ENCODE measurements at regions not wholly inside any gene's neighbourhood (a gene's known extent, or its start where the extent isn't known, plus 50 kb on each side); places are given as distances from the start of the nearest gene placed in this dataset.

- intact Hi-C loops (cut with DNase I): no loop called here
- Histone ChIP-seq H3K9me3 (replicated peaks in 1 of 3) (no peaks in the 10 kb centered on the region), H3K27me3 (no peaks in the 10 kb centered on the region), H3K27ac (no peak overlapping the region), H3K4me3 (no peak overlapping the region), H3K4me1 (replicated peaks in 1 of 2) (peaks cover 8 to 17% of the 10 kb centered on the region in 2 donors), H3K36me3 (replicated peaks in 1 of 2) (no peaks in the 10 kb centered on the region)
- TF ChIP-seq CTCF (IDR thresholded peaks at IDR 0.05) (no peak), POLR2A (IDR thresholded peaks at IDR 0.05) (no peak)
- DNase-seq: no peak
- 71 to 87% (median 84%) methylated on average over 3 to 4 of the region's 4 CpGs for WGBS, 4 donors
Observed at GRCh38 chr10:118914629-118915028, 114.9 kb upstream of the NANOS1 start.

GRCh38 chr10:118915161-118915560 lies 114.4 kb upstream of the NANOS1 start:
- WGBS, 4 donors: 78 to 83% (median 80%) methylated on average over 8 of the region's 8 CpGs
- H3K27me3 ChIP-seq: no peaks in the 10 kb centered on the region
- intact Hi-C loops (cut with DNase I): no loop called here
- DNase-seq: no peak
- H3K27ac ChIP-seq: no peak overlapping the region
- peaks cover 8 to 17% of the 10 kb centered on the region in 2 donors for H3K4me1 ChIP-seq (replicated peaks in 1 of 2)
- no peak for TF ChIP-seq CTCF (IDR thresholded peaks at IDR 0.05)
- TF ChIP-seq POLR2A (IDR thresholded peaks at IDR 0.05): no peak
- no peaks in the 10 kb centered on the region for H3K36me3 ChIP-seq (replicated peaks in 1 of 2)
- no peaks in the 10 kb centered on the region for H3K9me3 ChIP-seq (replicated peaks in 1 of 3)
- H3K4me3 ChIP-seq: no peak overlapping the region

GRCh38 chr10:118916777-118917176 lies 112.7 kb upstream of the NANOS1 start:
- intact Hi-C loops (cut with DNase I): no loop called here
- WGBS, 4 donors: 94 to 97% (median 95%) methylated on average over 6 of the region's 6 CpGs
- TF ChIP-seq CTCF (IDR thresholded peaks at IDR 0.05): no peak

GRCh38 chr10:118917701-118918100 lies 111.8 kb upstream of the NANOS1 start:
- Histone ChIP-seq H3K36me3 (replicated peaks in 1 of 2) (no peaks in the 10 kb centered on the region), H3K27ac (no peak overlapping the region), H3K9me3 (replicated peaks in 1 of 3) (no peaks in the 10 kb centered on the region), H3K27me3 (no peaks in the 10 kb centered on the region), H3K4me1 (replicated peaks in 1 of 2) (peaks cover 3 to 4% of the 10 kb centered on the region in 2 donors), H3K4me3 (no peak overlapping the region)
- TF ChIP-seq POLR2A (IDR thresholded peaks at IDR 0.05) (no peak), CTCF (IDR thresholded peaks at IDR 0.05) (no peak)
- WGBS, 4 donors: 81 to 90% (median 88%) methylated on average over 7 of the region's 7 CpGs
- intact Hi-C loops (cut with DNase I): no loop called here
- DNase-seq: no peak

More at GRCh38 chr10:118916777-118917176, 112.7 kb upstream of the NANOS1 start:
- Histone ChIP-seq H3K27me3 (no peaks in the 10 kb centered on the region), H3K4me1 (replicated peaks in 1 of 2) (peaks cover 3 to 11% of the 10 kb centered on the region in 2 donors), H3K27ac (no peak overlapping the region), H3K36me3 (replicated peaks in 1 of 2) (no peaks in the 10 kb centered on the region), H3K9me3 (replicated peaks in 1 of 3) (no peaks in the 10 kb centered on the region), H3K4me3 (no peak overlapping the region)
- no peak for DNase-seq

Data from adrenal gland (tissue), 9 donors.